ENCODE measurements at regions not wholly inside any gene's neighbourhood (a gene's known extent, or its start where the extent isn't known, plus 50 kb on each side); places are given as distances from the start of the nearest gene placed in this dataset.

DNA sequence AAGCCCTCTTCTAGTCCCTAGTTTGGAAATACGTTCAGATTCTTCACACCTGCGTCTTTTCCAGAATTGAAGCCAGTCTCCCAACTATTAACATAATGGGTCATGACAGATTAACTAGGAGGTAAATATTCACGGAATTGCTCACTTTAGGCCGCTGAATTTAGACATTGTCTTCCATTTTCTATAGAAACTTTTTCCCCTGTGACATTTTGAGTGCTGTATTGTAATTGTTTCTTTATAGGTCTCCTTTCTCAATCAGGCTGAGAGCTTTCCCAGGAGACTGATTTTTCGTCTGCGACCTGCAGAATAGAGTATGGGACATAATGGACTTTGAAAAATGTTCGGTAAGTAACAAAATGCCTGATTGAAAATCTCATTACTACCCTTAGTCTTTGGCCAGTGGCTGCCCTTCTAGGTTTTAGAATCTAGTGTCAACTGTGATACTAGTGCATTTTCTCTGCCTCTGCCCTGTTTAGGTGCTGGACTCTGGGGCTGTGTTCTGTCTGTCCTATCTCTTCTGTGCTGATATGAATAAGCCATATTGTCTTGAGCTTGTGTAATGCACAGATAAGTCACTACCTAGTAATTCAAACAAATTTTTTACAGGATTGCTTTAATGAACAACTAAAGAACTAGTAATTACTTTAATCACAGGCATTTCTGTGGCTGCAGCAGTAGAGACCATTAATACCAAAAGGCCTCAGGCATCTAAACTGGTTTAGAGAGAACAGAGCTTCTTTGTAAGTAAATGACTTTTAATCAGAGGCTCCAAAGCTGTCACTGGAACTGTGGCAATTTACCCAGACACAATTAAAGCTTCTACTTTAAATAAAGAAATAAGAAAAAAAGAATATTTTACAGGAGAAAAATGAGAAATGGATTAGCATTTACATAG lies 122.4 kb upstream of the FREM2 start:
- ChIA-PET POLR2A (no interaction called here), CTCF (ENCODE audit: unreplicated experiment) (no interaction called here)
- no peaks in the 10 kb centered on the region for H3K79me2 ChIP-seq (ENCODE audit: insufficient read depth, low read depth, low read length)
- no peaks in the 10 kb centered on the region for H3K4me1 ChIP-seq (ENCODE audit: insufficient read depth, low read length, poor library complexity, severe bottlenecking)
- intact Hi-C loops (cut with micrococcal nuclease; ENCODE audit: unreplicated experiment) = no loop called here
- H3K4me2 ChIP-seq (ENCODE audit: low read length) = no peak overlapping the region
- no peak overlapping the region for H3K4me3 ChIP-seq (ENCODE audit: low read depth, low read length, poor library complexity, severe bottlenecking)
- no peaks in the 10 kb centered on the region for H3K9me2 ChIP-seq (ENCODE audit: insufficient read depth, low read length)
- H2AFZ ChIP-seq (ENCODE audit: low read length) = no peak overlapping the region
- H3K9me3 ChIP-seq (ENCODE audit: low read length) = no peaks in the 10 kb centered on the region
- no peaks in the 10 kb centered on the region for H3K36me3 ChIP-seq (ENCODE audit: insufficient read depth, low read length)
- DNase-seq (ENCODE audit: low spot score) = no peak
- H3K27ac ChIP-seq (ENCODE audit: low read depth, low read length, poor library complexity, severe bottlenecking) = no peak overlapping the region
- TF ChIP-seq EZH2phosphoT487 (IDR thresholded peaks at IDR 0.05; ENCODE audit: borderline replicate concordance, low read depth, low read length) (no peak), CTCF (conservative IDR thresholded peaks at IDR 0.05; ENCODE audit: low read length) (no peak)
- H4K20me1 ChIP-seq (ENCODE audit: insufficient read depth, low read length) = no peaks in the 10 kb centered on the region
- BruUV-seq (replicated peaks) = no TSS peak

DNA sequence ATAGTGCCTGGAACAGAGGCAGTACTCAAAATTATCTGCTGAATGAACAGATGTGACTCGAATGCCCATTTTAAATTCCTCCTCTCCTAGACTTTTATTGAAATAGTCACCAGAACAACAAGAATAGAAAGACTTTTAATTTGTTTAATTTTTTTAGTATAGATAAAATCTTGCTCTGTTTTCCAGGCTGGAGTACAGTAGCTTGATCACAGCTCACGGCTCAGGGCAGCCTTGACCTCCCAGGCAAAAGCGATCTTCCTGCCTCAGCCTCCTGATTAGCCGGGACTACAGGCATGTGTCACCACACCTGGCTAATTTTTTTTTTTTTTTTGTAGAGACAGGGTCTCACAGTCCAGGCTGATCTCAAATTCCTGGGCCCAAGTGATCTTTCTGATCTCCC lies 120.9 kb upstream of the FREM2 start:
- H3K36me3 ChIP-seq (ENCODE audit: insufficient read depth, low read length) = no peaks in the 10 kb centered on the region
- H3K9me3 ChIP-seq (ENCODE audit: low read length) = no peaks in the 10 kb centered on the region
- H3K4me2 ChIP-seq (ENCODE audit: low read length) = no peak overlapping the region
- H3K4me3 ChIP-seq (ENCODE audit: low read depth, low read length, poor library complexity, severe bottlenecking) = no peak overlapping the region
- intact Hi-C loops (cut with micrococcal nuclease; ENCODE audit: unreplicated experiment) = no loop called here
- no peaks in the 10 kb centered on the region for H3K9me2 ChIP-seq (ENCODE audit: insufficient read depth, low read length)
- BruUV-seq (replicated peaks) = no TSS peak
- no peaks in the 10 kb centered on the region for H3K4me1 ChIP-seq (ENCODE audit: insufficient read depth, low read length, poor library complexity, severe bottlenecking)
- no peak for DNase-seq (ENCODE audit: low spot score)
- no peaks in the 10 kb centered on the region for H3K79me2 ChIP-seq (ENCODE audit: insufficient read depth, low read depth, low read length)
- ChIA-PET CTCF (ENCODE audit: unreplicated experiment) (no interaction called here), POLR2A (no interaction called here)
- H2AFZ ChIP-seq (ENCODE audit: low read length) = no peak overlapping the region
- H3K27ac ChIP-seq (ENCODE audit: low read depth, low read length, poor library complexity, severe bottlenecking) = no peak overlapping the region
- H4K20me1 ChIP-seq (ENCODE audit: insufficient read depth, low read length) = no peaks in the 10 kb centered on the region
- TF ChIP-seq CTCF (conservative IDR thresholded peaks at IDR 0.05; ENCODE audit: low read length) = no peak
- TF ChIP-seq EZH2phosphoT487 (IDR thresholded peaks at IDR 0.05; ENCODE audit: borderline replicate concordance, low read depth, low read length) = no peak

DNA sequence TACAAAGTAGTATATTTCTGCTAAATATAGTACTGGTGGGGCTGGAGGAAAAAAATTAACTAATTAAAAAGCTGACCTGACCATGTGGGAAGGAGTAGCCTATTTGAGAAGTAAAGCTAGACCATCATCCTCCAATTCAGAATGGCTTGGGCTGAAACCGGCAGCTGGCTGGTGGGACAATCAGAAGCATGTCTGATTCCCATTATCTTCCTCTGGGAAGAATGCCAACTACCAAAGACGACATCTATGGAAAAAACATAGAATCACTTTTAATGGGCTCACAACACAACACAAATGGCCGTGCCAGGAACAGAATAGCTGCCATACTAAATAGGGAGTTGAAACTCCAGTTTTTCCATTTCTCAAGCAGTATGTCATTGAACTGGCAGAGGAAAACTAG lies 120.4 kb upstream of the FREM2 start:
- H4K20me1 ChIP-seq (ENCODE audit: insufficient read depth, low read length) = no peaks in the 10 kb centered on the region
- DNase-seq (ENCODE audit: low spot score) = no peak
- no peaks in the 10 kb centered on the region for H3K79me2 ChIP-seq (ENCODE audit: insufficient read depth, low read depth, low read length)
- no TSS peak for BruUV-seq (replicated peaks)
- intact Hi-C loops (cut with micrococcal nuclease; ENCODE audit: unreplicated experiment) = no loop called here
- no peak overlapping the region for H3K27ac ChIP-seq (ENCODE audit: low read depth, low read length, poor library complexity, severe bottlenecking)
- H3K9me3 ChIP-seq (ENCODE audit: low read length) = no peaks in the 10 kb centered on the region
- no peak overlapping the region for H2AFZ ChIP-seq (ENCODE audit: low read length)
- H3K9me2 ChIP-seq (ENCODE audit: insufficient read depth, low read length) = no peaks in the 10 kb centered on the region
- no peaks in the 10 kb centered on the region for H3K4me1 ChIP-seq (ENCODE audit: insufficient read depth, low read length, poor library complexity, severe bottlenecking)
- H3K36me3 ChIP-seq (ENCODE audit: insufficient read depth, low read length) = no peaks in the 10 kb centered on the region
- TF ChIP-seq CTCF (conservative IDR thresholded peaks at IDR 0.05; ENCODE audit: low read length) (no peak), EZH2phosphoT487 (IDR thresholded peaks at IDR 0.05; ENCODE audit: borderline replicate concordance, low read depth, low read length) (no peak)
- H3K4me3 ChIP-seq (ENCODE audit: low read depth, low read length, poor library complexity, severe bottlenecking) = no peak overlapping the region
- ChIA-PET POLR2A (no interaction called here), CTCF (ENCODE audit: unreplicated experiment) (no interaction called here)
- no peak overlapping the region for H3K4me2 ChIP-seq (ENCODE audit: low read length)

Measured in OCI-LY7 (cell line).